HEK293 (cell line): ENCODE measurements at regions not wholly inside any gene's neighbourhood (a gene's known extent, or its start where the extent isn't known, plus 50 kb on each side); places are given as distances from the start of the nearest gene placed in this dataset.

Source experiments
- CTCF ChIA-PET: fragments of 350-600 bp; formaldehyde crosslinking; extraction: SDS; loops from one replicate; lab custom pipeline; 2021; ENCODE audit warnings: antibody characterized with exemption; lab: Yijun Ruan, JAX
- POLR2A ChIA-PET: fragments of 300-600 bp; formaldehyde crosslinking; extraction: SDS; loops from one replicate; lab custom pipeline; 2020; ENCODE audit warnings: antibody characterized with exemption, inconsistent platforms; lab: Yijun Ruan, JAX
- H3K27ac ChIP-seq: fragments of 200-500 bp; sonication (Bioruptor generic); 2 replicates; pipeline ENCODE4 v1.5.1; 2014; ENCODE audit warnings: low read depth, low read length, control low read depth, inconsistent platforms; ENCODE audit errors: extremely low read depth
- H3K36me3 ChIP-seq, 2 experiments: fragments of 200-500 bp in 1 of 2; sonication (Bioruptor generic) in 1 of 2; 1 replicate in 1 of 2; 2 replicates in 1 of 2; pipeline ENCODE4 v1.5.1; 2014 to 2017; ENCODE audit warnings: inconsistent platforms in 2 of 2, low read length in 2 of 2; ENCODE audit not compliant: control insufficient read depth in 2 of 2, insufficient read depth in 1 of 2
- H3K4me1 ChIP-seq: fragments of 200-500 bp; sonication (Bioruptor generic); 2 replicates; pipeline ENCODE4 v1.5.1; 2014; ENCODE audit warnings: mild to moderate bottlenecking, low read length, inconsistent platforms; ENCODE audit not compliant: control insufficient read depth, insufficient read depth
- H3K4me3 ChIP-seq: 2 replicates; pipeline ENCODE4 v1.5.1; 2011; ENCODE audit warnings: low read depth, mild to moderate bottlenecking, control low read depth, low read length, moderate library complexity
- H3K9me3 ChIP-seq: fragments of 200-500 bp; sonication (Bioruptor generic); 2 replicates; pipeline ENCODE4 v1.5.1; 2014; ENCODE audit warnings: low read depth, low read length, inconsistent platforms; ENCODE audit not compliant: control insufficient read depth, insufficient read depth
- BCL6B ChIP-seq: fragments of 450-650 bp; formaldehyde crosslinking; IDR thresholded peaks from 2 replicates; pipeline ENCODE4 v1.5.1; 2017; ENCODE audit warnings: missing biosample characterization, missing genetic modification characterization
- FEZF1 ChIP-seq: fragments of 450-650 bp; formaldehyde crosslinking; IDR thresholded peaks from 2 replicates; pipeline ENCODE4 v1.5.1; 2016; ENCODE audit warnings: missing biosample characterization, missing genetic modification characterization
- PRDM4 ChIP-seq: fragments of 450-650 bp; formaldehyde crosslinking; IDR thresholded peaks from 2 replicates; pipeline ENCODE4 v1.5.1; 2017; ENCODE audit warnings: missing biosample characterization, missing genetic modification characterization
- PRDM6 ChIP-seq: fragments of 450-650 bp; formaldehyde crosslinking; IDR thresholded peaks from 2 replicates; pipeline ENCODE4 v1.5.1; 2017; ENCODE audit warnings: missing biosample characterization, missing genetic modification characterization
- REPIN1 ChIP-seq: fragments of 450-650 bp; formaldehyde crosslinking; IDR thresholded peaks from 2 replicates; pipeline ENCODE4 v1.5.1; 2017; ENCODE audit warnings: missing biosample characterization, missing genetic modification characterization, low read depth
- ZBTB17 ChIP-seq: fragments of 450-650 bp; formaldehyde crosslinking; IDR thresholded peaks from 2 replicates; pipeline ENCODE4 v1.5.1; 2016; ENCODE audit warnings: missing biosample characterization, missing genetic modification characterization
- ZBTB21 ChIP-seq: fragments of 450-650 bp; formaldehyde crosslinking; IDR thresholded peaks from 2 replicates; pipeline ENCODE4 v1.5.1; 2017; ENCODE audit warnings: missing biosample characterization, missing genetic modification characterization
- ZNF10 ChIP-seq: fragments of 450-650 bp; formaldehyde crosslinking; IDR thresholded peaks from 2 replicates; pipeline ENCODE4 v1.5.1; 2017; ENCODE audit warnings: missing biosample characterization, missing genetic modification characterization
- ZNF16 ChIP-seq: fragments of 450-650 bp; formaldehyde crosslinking; IDR thresholded peaks from 2 replicates; pipeline ENCODE4 v1.5.1; 2016; ENCODE audit warnings: low read depth, missing biosample characterization, missing genetic modification characterization
- ZNF211 ChIP-seq: fragments of 450-650 bp; formaldehyde crosslinking; IDR thresholded peaks from 2 replicates; pipeline ENCODE4 v1.5.1; 2016; ENCODE audit warnings: low read depth, missing biosample characterization, missing genetic modification characterization
- ZNF280C ChIP-seq: fragments of 450-650 bp; formaldehyde crosslinking; IDR thresholded peaks from 2 replicates; pipeline ENCODE4 v1.5.1; 2016; ENCODE audit warnings: missing biosample characterization, missing genetic modification characterization
- ZNF362 ChIP-seq: fragments of 450-650 bp; formaldehyde crosslinking; IDR thresholded peaks from 2 replicates; pipeline ENCODE4 v1.5.1; 2016; ENCODE audit warnings: missing biosample characterization, missing genetic modification characterization
- ZNF416 ChIP-seq: fragments of 450-650 bp; formaldehyde crosslinking; IDR thresholded peaks from 2 replicates; pipeline ENCODE4 v1.5.1; 2016; ENCODE audit warnings: missing biosample characterization, missing genetic modification characterization
- ZNF645 ChIP-seq: fragments of 450-650 bp; formaldehyde crosslinking; IDR thresholded peaks from 2 replicates; pipeline ENCODE4; 2016; ENCODE audit warnings: missing biosample characterization, missing genetic modification characterization
- ZNF701 ChIP-seq: fragments of 450-650 bp; formaldehyde crosslinking; IDR thresholded peaks from 2 replicates; pipeline ENCODE4 v1.5.1; 2016; ENCODE audit warnings: missing biosample characterization, missing genetic modification characterization
- ZNF785 ChIP-seq: fragments of 450-650 bp; formaldehyde crosslinking; IDR thresholded peaks from 2 replicates; pipeline ENCODE4 v1.5.1; 2016; ENCODE audit warnings: missing biosample characterization, missing genetic modification characterization
- ZNF791 ChIP-seq: fragments of 450-650 bp; formaldehyde crosslinking; IDR thresholded peaks from 2 replicates; pipeline ENCODE4 v1.5.1; 2016; ENCODE audit warnings: missing biosample characterization, missing genetic modification characterization
- ZSCAN5A ChIP-seq: fragments of 450-650 bp; formaldehyde crosslinking; IDR thresholded peaks from 2 replicates; pipeline ENCODE4 v1.5.1; 2016; ENCODE audit warnings: missing biosample characterization, missing genetic modification characterization

GRCh38 chr18:39840856-39841481 is 2114.1 kb upstream of the PIK3C3 start:
- H3K4me3 ChIP-seq, result no peak overlapping the region; the same call in 1 of the 2 replicates

GRCh38 chr18:39840406-39840805 is 2114.6 kb upstream of the PIK3C3 start:
- CTCF ChIA-PET, result interaction anchor here (0.6 to 1.3 kb wide), 4 partner anchors 41 to 701 kb away, joined by 3 to 4 read pairs (median 3); no protein-coding TSS in a partner anchor
- Histone ChIP-seq H3K27ac (no peak overlapping the region), H3K4me1 (no peaks in the 10 kb centered on the region), H3K9me3 (no peaks in the 10 kb centered on the region), H3K4me3 (no peak overlapping the region), H3K36me3 (no peaks in the 10 kb centered on the region)
- POLR2A ChIA-PET, result no interaction called here
- TF ChIP-seq ZNF16 (tag by site-specific recombination), result no peak
- 0 out of 2 replicates have a peak, but pooled peaks have one; percentile 53 for TF ChIP-seq ZNF211 (tag by site-specific recombination)

More at GRCh38 chr18:39840856-39841481, 2114.1 kb upstream of the PIK3C3 start:
- H3K36me3 ChIP-seq, result no peaks in the 10 kb centered on the region
- no peak overlapping the region for H3K27ac ChIP-seq
- TF ChIP-seq ZSCAN5A (tag by site-specific recombination), result no peak
- TF ChIP-seq ZNF10, result no peak
- no peak for TF ChIP-seq ZNF791 (tag by site-specific recombination)
- TF ChIP-seq ZBTB17 (tag by site-specific recombination), result no peak
- TF ChIP-seq ZNF701, result no peak
- TF ChIP-seq ZNF416, result no peak
- TF ChIP-seq BCL6B (tag by site-specific recombination), result no peak
- TF ChIP-seq ZBTB21 (tag by site-specific recombination), result no peak
- TF ChIP-seq ZNF280C (tag by site-specific recombination), result no peak
- TF ChIP-seq PRDM6 (tag by site-specific recombination), result no peak
- TF ChIP-seq ZNF785 (tag by site-specific recombination), result no peak
- ChIA-PET POLR2A (no interaction called here), CTCF (interaction anchor here (0.6 to 1.5 kb wide), 6 partner anchors 9 to 700 kb away, joined by 3 to 4 read pairs (median 3); no protein-coding TSS in a partner anchor)
- no peaks in the 10 kb centered on the region for H3K4me1 ChIP-seq
- H3K9me3 ChIP-seq, result no peaks in the 10 kb centered on the region

- Histone ChIP-seq H3K9me3 (no peaks in the 10 kb centered on the region), H3K27ac (no peak overlapping the region), H3K4me1 (no peaks in the 10 kb centered on the region), H3K4me3 (no peak overlapping the region), H3K36me3 (no peaks in the 10 kb centered on the region)
- ChIA-PET CTCF (interaction anchor here (1.0 kb wide), 1 partner anchor 17 kb away, joined by 3 read pairs; no protein-coding TSS in a partner anchor), POLR2A (no interaction called here)
- TF ChIP-seq REPIN1 (tag by site-specific recombination) (no peak), ZNF362 (no peak), ZNF645 (no peak), FEZF1 (tag by site-specific recombination) (no peak), PRDM4 (tag by site-specific recombination) (no peak)
These were observed 2115.3 kb upstream of the PIK3C3 start for GRCh38 chr18:39839782-39840181.
